SK-N-SH (cell line): ENCODE measurements at regions not wholly inside any gene's neighbourhood (a gene's known extent, or its start where the extent isn't known, plus 50 kb on each side); places are given as distances from the start of the nearest gene placed in this dataset.

Experiments
- CTCF ChIA-PET: fragments of 300-600, 350-600 bp; formaldehyde crosslinking; extraction: SDS; loops from one replicate; lab custom pipeline; 2021; lab: Yijun Ruan, JAX
- POLR2A ChIA-PET: fragments of 350-600 bp; sonication (Branson Sonifier 250); formaldehyde crosslinking; extraction: SDS; loops from one replicate; lab custom pipeline; 2020; ENCODE audit warnings: antibody characterized with exemption, inconsistent platforms; lab: Yijun Ruan, JAX
- DNase-seq: peaks from one replicate; pipeline ENCODE4 v3.0.0; 2012
- H2AFZ ChIP-seq: fragments of 200-600 bp; sonication (generic); 2 replicates; pipeline ENCODE4 v1.8.1; 2016; ENCODE audit warnings: antibody characterized with exemption, mild to moderate bottlenecking, low read depth
- H3F3A ChIP-seq: fragments of 200-600 bp; sonication (generic); replicated peaks from 2 replicates; pipeline ENCODE3; 2016; ENCODE audit warnings: antibody characterized with exemption, mild to moderate bottlenecking; ENCODE audit not compliant: insufficient read depth
- H3K27ac ChIP-seq, 2 experiments: fragments of 200-500 bp in 1 of 2; fragments of 200-600 bp in 1 of 2; sonication (Bioruptor generic) in 1 of 2; sonication (generic), shearing (Covaris generic) in 1 of 2; 2 replicates each; pipeline versions ENCODE4 v1.5.1 to v1.6.1; 2014 to 2016; ENCODE audit warnings: low read depth in 2 of 2, inconsistent platforms in 1 of 2, low read length in 1 of 2, mild to moderate bottlenecking in 1 of 2, mixed read lengths in 1 of 2
- H3K27me3 ChIP-seq: fragments of 200-600 bp; sonication (generic), shearing (Covaris generic); 2 replicates; pipeline ENCODE4 v1.6.1; 2016; ENCODE audit warnings: mixed run types; ENCODE audit not compliant: insufficient read depth
- H3K36me3 ChIP-seq, 2 experiments: fragments of 200-500 bp in 1 of 2; fragments of 200-600 bp in 1 of 2; sonication (Bioruptor generic) in 1 of 2; sonication (generic) in 1 of 2; replicated peaks in 1 of 2; 2 replicates each; pipeline versions ENCODE3 to v1.5.1; 2014 to 2016; ENCODE audit warnings: low read length in 1 of 2, mild to moderate bottlenecking in 1 of 2; ENCODE audit not compliant: insufficient read depth in 2 of 2, control insufficient read depth in 1 of 2
- H3K4me1 ChIP-seq, 2 experiments: fragments of 200-500 bp in 1 of 2; fragments of 200-600 bp in 1 of 2; sonication (Bioruptor generic) in 1 of 2; sonication (generic), shearing (Covaris generic) in 1 of 2; 2 replicates each; pipeline versions ENCODE4 v1.5.1 to v1.6.1; 2014 to 2016; ENCODE audit warnings: low read depth in 1 of 2, low read length in 1 of 2, mixed run types in 1 of 2; ENCODE audit not compliant: insufficient read depth in 2 of 2, control insufficient read depth in 1 of 2
- H3K4me2 ChIP-seq: fragments of 200-600 bp; sonication (generic), shearing (Covaris generic); 2 replicates; pipeline ENCODE4 v1.6.1; 2017; ENCODE audit warnings: mixed run types
- H3K4me3 ChIP-seq, 2 experiments: fragments of 200-500 bp in 1 of 2; fragments of 200-600 bp in 1 of 2; sonication (Bioruptor generic) in 1 of 2; sonication (generic), shearing (Covaris generic) in 1 of 2; 2 replicates each; pipeline versions ENCODE4 v1.5.1 to v1.8.1; 2014 to 2016; ENCODE audit warnings: low read depth in 2 of 2, inconsistent platforms in 1 of 2, low read length in 1 of 2, mild to moderate bottlenecking in 1 of 2, mixed read lengths in 1 of 2, moderate library complexity in 1 of 2
- H3K79me2 ChIP-seq: fragments of 200-600 bp; sonication (generic); 2 replicates; pipeline ENCODE4 v1.8.1; 2017; ENCODE audit warnings: mild to moderate bottlenecking; ENCODE audit not compliant: insufficient read depth
- H3K9ac ChIP-seq: fragments of 200-600 bp; sonication (generic); 2 replicates; pipeline ENCODE4 v1.6.1; 2017; ENCODE audit warnings: mixed run types
- H3K9me2 ChIP-seq: fragments of 200-600 bp; sonication (generic); 2 replicates; pipeline ENCODE4 v1.6.1; 2017; ENCODE audit warnings: mixed run types
- H3K9me3 ChIP-seq: fragments of 200-600 bp; sonication (generic); 2 replicates; pipeline ENCODE4 v1.6.1; 2017; ENCODE audit warnings: mixed run types, mild to moderate bottlenecking, moderate library complexity
- H4K20me1 ChIP-seq: fragments of 200-600 bp; sonication (generic); 2 replicates; pipeline ENCODE4 v1.6.1; 2017; ENCODE audit warnings: mild to moderate bottlenecking, mixed run types; ENCODE audit not compliant: insufficient read depth
- ELF1 ChIP-seq: IDR thresholded peaks from 2 replicates; pipeline ENCODE4 v1.4.0; 2012
- EP300 ChIP-seq, 2 experiments: IDR thresholded peaks; 2 replicates each; pipeline versions ENCODE4 v1.4.0 to v1.6.1; 2012; ENCODE audit warnings: borderline replicate concordance in 1 of 2, low read depth in 1 of 2, low read length in 1 of 2
- FOXM1 ChIP-seq: IDR thresholded peaks from 2 replicates; pipeline ENCODE4 v1.4.0; 2012; ENCODE audit warnings: low read depth, mild to moderate bottlenecking
- GABPA ChIP-seq: IDR thresholded peaks from 2 replicates; pipeline ENCODE4 v1.4.0; 2012; ENCODE audit warnings: low read depth, mild to moderate bottlenecking
- NFIC ChIP-seq: IDR thresholded peaks from 2 replicates; pipeline ENCODE4 v1.4.0; 2012; ENCODE audit warnings: borderline replicate concordance
- NRF1 ChIP-seq: IDR thresholded peaks from 2 replicates; pipeline ENCODE4 v1.6.1; 2012; ENCODE audit warnings: low read depth, mild to moderate bottlenecking, low read length
- RCOR1 ChIP-seq: fragments of 150-350 bp; IDR thresholded peaks from 2 replicates; pipeline ENCODE4 v1.6.1; 2017; ENCODE audit warnings: antibody characterized with exemption, low read length
- RFX5 ChIP-seq: IDR thresholded peaks from 2 replicates; pipeline ENCODE4 v1.6.1; 2012; ENCODE audit warnings: mild to moderate bottlenecking, improper control_type of control experiment, low read length
- RXRA ChIP-seq: IDR thresholded peaks from 2 replicates; pipeline ENCODE4 v1.4.0; 2012; ENCODE audit warnings: low read depth, mild to moderate bottlenecking, borderline replicate concordance
- SIN3A ChIP-seq: IDR thresholded peaks from 2 replicates; pipeline ENCODE4 v1.6.1; 2012; ENCODE audit warnings: low read depth, mild to moderate bottlenecking, low read length, moderate library complexity, borderline replicate concordance
- WGBS: methylation state at CpG from one replicate; pipeline ENCODE4 v1.1.6; 2017; ENCODE audit warnings: low lambda C conversion rate; 5-methylcytosine and 5-hydroxymethylcytosine counted together
- TF ChIP-seq, protein P1 (sequence below): fragments of 150-350 bp; IDR thresholded peaks from 2 replicates; pipeline ENCODE4 v1.6.1; 2016; ENCODE audit warnings: mild to moderate bottlenecking, low read depth, low read length
- TF ChIP-seq, protein P2 (sequence below): fragments of 150-350 bp; IDR thresholded peaks from 2 replicates; pipeline ENCODE4 v1.6.1; 2017; ENCODE audit warnings: antibody characterized with exemption, low read length, low read depth, borderline replicate concordance
- TF ChIP-seq, protein P3 (sequence below): IDR thresholded peaks from 2 replicates; pipeline ENCODE4 v1.4.0; 2012; ENCODE audit warnings: low read depth, borderline replicate concordance
- TF ChIP-seq, protein P4 (sequence below): IDR thresholded peaks from 2 replicates; pipeline ENCODE4 v1.4.0; 2012; ENCODE audit warnings: low read depth, borderline replicate concordance
- TF ChIP-seq, protein P5 (sequence below): IDR thresholded peaks from 2 replicates; pipeline ENCODE4 v1.6.1; 2012; ENCODE audit warnings: mild to moderate bottlenecking, low read depth, low read length, moderate library complexity

DNA sequence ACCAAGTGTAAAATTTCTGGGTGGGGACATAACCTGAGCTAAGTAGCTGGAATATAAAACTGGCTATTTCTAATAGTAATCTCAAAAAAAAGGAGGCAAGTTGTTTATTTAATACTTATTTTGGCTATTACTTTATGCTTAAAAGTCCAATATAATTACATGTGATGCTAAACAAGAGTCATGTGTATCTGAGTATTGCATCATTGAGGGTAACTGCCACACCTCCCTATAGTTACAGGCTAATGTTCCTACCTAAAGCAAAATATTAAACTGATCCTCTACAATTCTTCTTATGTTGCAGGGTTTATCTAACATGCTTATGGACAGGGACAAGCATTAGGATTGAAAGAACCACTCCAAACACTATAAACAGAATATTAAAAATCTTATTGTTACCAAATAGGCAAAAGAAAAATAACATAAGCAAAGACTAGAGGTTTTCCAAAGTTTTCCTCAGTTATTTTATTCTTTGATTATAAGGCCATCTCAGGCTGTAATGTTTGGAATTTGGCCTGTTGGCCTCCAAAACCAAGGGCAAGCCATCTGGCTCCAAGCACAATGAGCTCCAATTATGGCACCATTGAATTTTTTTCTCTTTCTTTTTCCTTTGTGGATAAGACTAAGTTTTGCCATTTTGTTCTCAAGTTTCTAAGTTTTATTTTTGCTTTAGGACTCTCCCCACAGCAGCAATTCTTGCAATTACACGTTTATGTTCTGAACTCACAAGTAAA, 75.8 kb upstream of the ABI3BP start (continued):
- TF ChIP-seq GABPA, result no peak
- no peak for TF ChIP-seq NRF1

DNA sequence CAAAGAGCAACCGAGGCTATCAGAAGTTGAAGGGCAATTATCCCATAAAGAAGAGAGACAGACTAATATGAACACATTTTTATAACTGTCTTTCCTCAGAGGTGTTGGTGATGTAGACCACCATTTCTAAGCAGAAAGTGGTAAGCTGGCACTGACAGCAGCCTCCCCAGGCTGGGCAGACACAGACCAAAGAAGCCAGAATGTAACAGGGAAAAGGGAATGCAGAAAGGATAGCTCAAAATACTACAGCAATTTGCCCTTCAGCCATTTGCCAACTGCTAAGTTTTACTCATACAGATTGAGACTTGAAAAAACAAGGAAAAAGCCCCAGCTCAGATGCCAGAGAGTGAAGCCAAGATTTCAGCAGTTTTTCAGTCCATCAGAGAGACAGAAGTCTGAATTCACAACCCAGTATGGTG, 73.5 kb upstream of the ABI3BP start:
- 68% methylated on average over 1 of the region's 1 CpG for WGBS
- no peaks in the 10 kb centered on the region for H3K36me3 ChIP-seq
- DNase-seq, result no peak
- H3K27ac ChIP-seq, result peak overlapping the region in 1 of 2 experiments; percentile 95; a peak in 3 of 4 replicates
- peaks cover 2 to 13% of the 10 kb centered on the region in 2 experiments; a peak in 3 of 4 replicates for H3K4me1 ChIP-seq
- H3K4me2 ChIP-seq, result peak overlapping the region; percentile 59
- H3K79me2 ChIP-seq, result no peaks in the 10 kb centered on the region
- TF ChIP-seq, protein P1, sequence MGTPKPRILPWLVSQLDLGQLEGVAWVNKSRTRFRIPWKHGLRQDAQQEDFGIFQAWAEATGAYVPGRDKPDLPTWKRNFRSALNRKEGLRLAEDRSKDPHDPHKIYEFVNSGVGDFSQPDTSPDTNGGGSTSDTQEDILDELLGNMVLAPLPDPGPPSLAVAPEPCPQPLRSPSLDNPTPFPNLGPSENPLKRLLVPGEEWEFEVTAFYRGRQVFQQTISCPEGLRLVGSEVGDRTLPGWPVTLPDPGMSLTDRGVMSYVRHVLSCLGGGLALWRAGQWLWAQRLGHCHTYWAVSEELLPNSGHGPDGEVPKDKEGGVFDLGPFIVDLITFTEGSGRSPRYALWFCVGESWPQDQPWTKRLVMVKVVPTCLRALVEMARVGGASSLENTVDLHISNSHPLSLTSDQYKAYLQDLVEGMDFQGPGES, result no peak
- TF ChIP-seq RXRA, result no peak
- TF ChIP-seq FOXM1, result no peak
- TF ChIP-seq, all 33 proteins: peak for 0
- Histone ChIP-seq H3F3A (peaks cover 15% of the 10 kb centered on the region), H2AFZ (peak overlapping the region; percentile 87), H3K4me3 (no peak overlapping the region), H4K20me1 (no peaks in the 10 kb centered on the region), H3K27me3 (no peaks in the 10 kb centered on the region), H3K9me2 (no peaks in the 10 kb centered on the region), H3K9me3 (no peaks in the 10 kb centered on the region), H3K9ac (peak overlapping the region; percentile 50; the same call in 1 of the 2 replicates)
- ChIA-PET POLR2A (no interaction called here), CTCF (interaction anchor here (1.3 kb wide), 1 partner anchor 13 kb away, joined by 3 read pairs; no protein-coding TSS in a partner anchor)

DNA sequence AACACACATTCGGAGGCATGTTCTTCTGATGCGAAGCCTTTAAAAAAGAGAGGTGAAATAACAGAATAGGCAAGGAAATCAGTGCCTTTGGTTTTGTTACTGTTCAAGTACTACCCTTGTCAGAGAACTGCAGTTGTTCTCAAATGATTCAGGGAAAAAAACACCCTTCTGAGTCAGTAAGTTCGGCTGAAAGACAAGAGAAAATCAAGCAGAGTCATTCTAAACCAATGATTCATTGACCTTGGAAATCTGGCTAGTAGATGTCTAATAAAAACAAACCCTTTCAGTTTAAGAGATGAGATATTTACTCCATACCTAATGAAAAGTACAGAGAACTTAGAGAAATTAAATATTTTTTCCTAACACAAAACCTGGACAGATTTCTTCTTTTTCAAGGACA, 72.7 kb upstream of the ABI3BP start:
- WGBS, result 38% methylated on average over 3 of the region's 3 CpGs
- peak overlapping the region; percentile 59; the same call in 1 of the 2 replicates for H3K4me2 ChIP-seq
- peak overlapping the region; percentile 58 to 95; a peak in 3 of 4 replicates for H3K27ac ChIP-seq
- peaks cover 2 to 13% of the 10 kb centered on the region in 2 experiments; a peak in 3 of 4 replicates for H3K4me1 ChIP-seq
- POLR2A ChIA-PET, result no interaction called here
- H3K27me3 ChIP-seq, result no peaks in the 10 kb centered on the region
- H3K9me2 ChIP-seq, result no peaks in the 10 kb centered on the region
- H3K9me3 ChIP-seq, result no peaks in the 10 kb centered on the region
- no peaks in the 10 kb centered on the region for H3K79me2 ChIP-seq
- peak overlapping the region; percentile 71; the same call in 1 of the 2 replicates for H2AFZ ChIP-seq
- H3K9ac ChIP-seq, result peak overlapping the region; percentile 50
- no peak for DNase-seq
- H4K20me1 ChIP-seq, result no peaks in the 10 kb centered on the region
- H3F3A ChIP-seq, result peaks cover 15% of the 10 kb centered on the region
- CTCF ChIA-PET, result interaction anchor here (1.3 kb wide), 1 partner anchor 12 kb away, joined by 3 read pairs; no protein-coding TSS in a partner anchor
- H3K4me3 ChIP-seq, result no peak overlapping the region
- no peaks in the 10 kb centered on the region for H3K36me3 ChIP-seq
- TF ChIP-seq, protein P2, sequence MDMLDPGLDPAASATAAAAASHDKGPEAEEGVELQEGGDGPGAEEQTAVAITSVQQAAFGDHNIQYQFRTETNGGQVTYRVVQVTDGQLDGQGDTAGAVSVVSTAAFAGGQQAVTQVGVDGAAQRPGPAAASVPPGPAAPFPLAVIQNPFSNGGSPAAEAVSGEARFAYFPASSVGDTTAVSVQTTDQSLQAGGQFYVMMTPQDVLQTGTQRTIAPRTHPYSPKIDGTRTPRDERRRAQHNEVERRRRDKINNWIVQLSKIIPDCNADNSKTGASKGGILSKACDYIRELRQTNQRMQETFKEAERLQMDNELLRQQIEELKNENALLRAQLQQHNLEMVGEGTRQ, result no peak
- TF ChIP-seq, protein P3, sequence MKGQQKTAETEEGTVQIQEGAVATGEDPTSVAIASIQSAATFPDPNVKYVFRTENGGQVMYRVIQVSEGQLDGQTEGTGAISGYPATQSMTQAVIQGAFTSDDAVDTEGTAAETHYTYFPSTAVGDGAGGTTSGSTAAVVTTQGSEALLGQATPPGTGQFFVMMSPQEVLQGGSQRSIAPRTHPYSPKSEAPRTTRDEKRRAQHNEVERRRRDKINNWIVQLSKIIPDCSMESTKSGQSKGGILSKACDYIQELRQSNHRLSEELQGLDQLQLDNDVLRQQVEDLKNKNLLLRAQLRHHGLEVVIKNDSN, result no peak
- TF ChIP-seq EP300 (IDR thresholded peaks at IDR 0.05; ENCODE audit: borderline replicate concordance in 1 of 2, low read depth in 1 of 2, low read length in 1 of 2) (peak in 1 of 2 experiments; percentile 62; a peak in 1 of 4 replicates), RFX5 (no peak), ELF1 (no peak), NRF1 (no peak), SIN3A (peak; percentile 59; the same call in 1 of the 2 replicates), NFIC (peak; percentile 61; the same call in 1 of the 2 replicates), RCOR1 (no peak)
- TF ChIP-seq, protein P4, sequence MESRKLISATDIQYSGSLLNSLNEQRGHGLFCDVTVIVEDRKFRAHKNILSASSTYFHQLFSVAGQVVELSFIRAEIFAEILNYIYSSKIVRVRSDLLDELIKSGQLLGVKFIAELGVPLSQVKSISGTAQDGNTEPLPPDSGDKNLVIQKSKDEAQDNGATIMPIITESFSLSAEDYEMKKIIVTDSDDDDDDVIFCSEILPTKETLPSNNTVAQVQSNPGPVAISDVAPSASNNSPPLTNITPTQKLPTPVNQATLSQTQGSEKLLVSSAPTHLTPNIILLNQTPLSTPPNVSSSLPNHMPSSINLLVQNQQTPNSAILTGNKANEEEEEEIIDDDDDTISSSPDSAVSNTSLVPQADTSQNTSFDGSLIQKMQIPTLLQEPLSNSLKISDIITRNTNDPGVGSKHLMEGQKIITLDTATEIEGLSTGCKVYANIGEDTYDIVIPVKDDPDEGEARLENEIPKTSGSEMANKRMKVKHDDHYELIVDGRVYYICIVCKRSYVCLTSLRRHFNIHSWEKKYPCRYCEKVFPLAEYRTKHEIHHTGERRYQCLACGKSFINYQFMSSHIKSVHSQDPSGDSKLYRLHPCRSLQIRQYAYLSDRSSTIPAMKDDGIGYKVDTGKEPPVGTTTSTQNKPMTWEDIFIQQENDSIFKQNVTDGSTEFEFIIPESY, result no peak
- TF ChIP-seq, protein P5, sequence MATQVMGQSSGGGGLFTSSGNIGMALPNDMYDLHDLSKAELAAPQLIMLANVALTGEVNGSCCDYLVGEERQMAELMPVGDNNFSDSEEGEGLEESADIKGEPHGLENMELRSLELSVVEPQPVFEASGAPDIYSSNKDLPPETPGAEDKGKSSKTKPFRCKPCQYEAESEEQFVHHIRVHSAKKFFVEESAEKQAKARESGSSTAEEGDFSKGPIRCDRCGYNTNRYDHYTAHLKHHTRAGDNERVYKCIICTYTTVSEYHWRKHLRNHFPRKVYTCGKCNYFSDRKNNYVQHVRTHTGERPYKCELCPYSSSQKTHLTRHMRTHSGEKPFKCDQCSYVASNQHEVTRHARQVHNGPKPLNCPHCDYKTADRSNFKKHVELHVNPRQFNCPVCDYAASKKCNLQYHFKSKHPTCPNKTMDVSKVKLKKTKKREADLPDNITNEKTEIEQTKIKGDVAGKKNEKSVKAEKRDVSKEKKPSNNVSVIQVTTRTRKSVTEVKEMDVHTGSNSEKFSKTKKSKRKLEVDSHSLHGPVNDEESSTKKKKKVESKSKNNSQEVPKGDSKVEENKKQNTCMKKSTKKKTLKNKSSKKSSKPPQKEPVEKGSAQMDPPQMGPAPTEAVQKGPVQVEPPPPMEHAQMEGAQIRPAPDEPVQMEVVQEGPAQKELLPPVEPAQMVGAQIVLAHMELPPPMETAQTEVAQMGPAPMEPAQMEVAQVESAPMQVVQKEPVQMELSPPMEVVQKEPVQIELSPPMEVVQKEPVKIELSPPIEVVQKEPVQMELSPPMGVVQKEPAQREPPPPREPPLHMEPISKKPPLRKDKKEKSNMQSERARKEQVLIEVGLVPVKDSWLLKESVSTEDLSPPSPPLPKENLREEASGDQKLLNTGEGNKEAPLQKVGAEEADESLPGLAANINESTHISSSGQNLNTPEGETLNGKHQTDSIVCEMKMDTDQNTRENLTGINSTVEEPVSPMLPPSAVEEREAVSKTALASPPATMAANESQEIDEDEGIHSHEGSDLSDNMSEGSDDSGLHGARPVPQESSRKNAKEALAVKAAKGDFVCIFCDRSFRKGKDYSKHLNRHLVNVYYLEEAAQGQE, result no peak
